ENCODE measurements at regions not wholly inside any gene's neighbourhood (a gene's known extent, or its start where the extent isn't known, plus 50 kb on each side); places are given as distances from the start of the nearest gene placed in this dataset.
"Not testable (repeated sequence)": the region's sequence is repeated elsewhere in the genome, so short reads cannot be mapped to it uniquely, and the experiment has no call there.

GRCh38 chr4:101643186-101643837 lies 147.2 kb upstream of the BANK1 start:
- Histone ChIP-seq H3K4me3 (ENCODE audit: low read length) (no peak overlapping the region), H3K79me2 (ENCODE audit: low read length) (no peaks in the 10 kb centered on the region), H3K4me2 (ENCODE audit: low read length) (peak overlapping the region; percentile 38), H3K27ac (ENCODE audit: low read length) (no peak overlapping the region), H2AFZ (ENCODE audit: low read depth, low read length) (no peak overlapping the region), H3K36me3 (replicated peaks; ENCODE audit: low read depth, low read length) (no peaks in the 10 kb centered on the region), H3K27me3 (ENCODE audit: low read depth, low read length) (no peaks in the 10 kb centered on the region), H3K9ac (ENCODE audit: low read length) (no peak overlapping the region), H3K4me1 (ENCODE audit: low read length) (peaks cover 18% of the 10 kb centered on the region), H3K9me3 (ENCODE audit: insufficient read depth, low read length) (no peaks in the 10 kb centered on the region), H4K20me1 (ENCODE audit: insufficient read depth, low read length) (no peaks in the 10 kb centered on the region)
- TF ChIP-seq EZH2phosphoT487 (IDR thresholded peaks at IDR 0.05; ENCODE audit: low read depth) (no peak), CTCF (IDR thresholded peaks at IDR 0.05; ENCODE audit: low read depth, low read length) (no peak)

GRCh38 chr4:101632766-101633165 lies 157.8 kb upstream of the BANK1 start:
- H3K4me3 ChIP-seq (ENCODE audit: low read length); H3K79me2 ChIP-seq (ENCODE audit: low read length); H3K27ac ChIP-seq (ENCODE audit: low read length); H3K27me3 ChIP-seq (ENCODE audit: low read depth, low read length); H4K20me1 ChIP-seq (ENCODE audit: insufficient read depth, low read length); H3K4me2 ChIP-seq (ENCODE audit: low read length); H3K9ac ChIP-seq (ENCODE audit: low read length); H3K36me3 ChIP-seq (replicated peaks; ENCODE audit: low read depth, low read length); H2AFZ ChIP-seq (ENCODE audit: low read depth, low read length); H3K9me3 ChIP-seq (ENCODE audit: insufficient read depth, low read length); H3K4me1 ChIP-seq (ENCODE audit: low read length): not testable (repeated sequence)

GRCh38 chr4:101630319-101630986 lies 160.1 kb upstream of the BANK1 start:
- Histone ChIP-seq H3K9me3 (ENCODE audit: insufficient read depth, low read length) (peaks cover 9% of the 10 kb centered on the region; the same call in 1 of the 2 replicates), H2AFZ (ENCODE audit: low read depth, low read length) (no peak overlapping the region), H4K20me1 (ENCODE audit: insufficient read depth, low read length) (no peaks in the 10 kb centered on the region), H3K4me2 (ENCODE audit: low read length) (no peak overlapping the region), H3K36me3 (replicated peaks; ENCODE audit: low read depth, low read length) (no peaks in the 10 kb centered on the region), H3K4me3 (ENCODE audit: low read length) (no peak overlapping the region), H3K9ac (ENCODE audit: low read length) (no peak overlapping the region), H3K4me1 (ENCODE audit: low read length) (no peaks in the 10 kb centered on the region), H3K27ac (ENCODE audit: low read length) (no peak overlapping the region), H3K79me2 (ENCODE audit: low read length) (no peaks in the 10 kb centered on the region), H3K27me3 (ENCODE audit: low read depth, low read length) (no peaks in the 10 kb centered on the region)
- TF ChIP-seq EZH2phosphoT487 (IDR thresholded peaks at IDR 0.05; ENCODE audit: low read depth) (no peak), CTCF (IDR thresholded peaks at IDR 0.05; ENCODE audit: low read depth, low read length) (no peak)

- Histone ChIP-seq H3K4me2 (ENCODE audit: low read length) (no peak overlapping the region), H3K4me3 (ENCODE audit: low read length) (no peak overlapping the region), H3K36me3 (replicated peaks; ENCODE audit: low read depth, low read length) (no peaks in the 10 kb centered on the region), H3K4me1 (ENCODE audit: low read length) (no peaks in the 10 kb centered on the region), H3K9me3 (ENCODE audit: insufficient read depth, low read length) (no peaks in the 10 kb centered on the region), H4K20me1 (ENCODE audit: insufficient read depth, low read length) (no peaks in the 10 kb centered on the region), H3K79me2 (ENCODE audit: low read length) (no peaks in the 10 kb centered on the region), H3K27me3 (ENCODE audit: low read depth, low read length) (no peaks in the 10 kb centered on the region), H3K27ac (ENCODE audit: low read length) (no peak overlapping the region), H2AFZ (ENCODE audit: low read depth, low read length) (no peak overlapping the region), H3K9ac (ENCODE audit: low read length) (no peak overlapping the region)
- no peak for TF ChIP-seq EZH2phosphoT487 (IDR thresholded peaks at IDR 0.05; ENCODE audit: low read depth)
- TF ChIP-seq CTCF (IDR thresholded peaks at IDR 0.05; ENCODE audit: low read depth, low read length), result no peak
Observed at GRCh38 chr4:101621120-101621519, 169.4 kb upstream of the BANK1 start.

Data from OCI-LY3 (cell line).